IMR-90 (cell line): ENCODE measurements at regions not wholly inside any gene's neighbourhood (a gene's known extent, or its start where the extent isn't known, plus 50 kb on each side); places are given as distances from the start of the nearest gene placed in this dataset.

Source experiments
- ATAC-seq: fragments of 200-7000 bp; cut with Tn5 transposase; 2 replicates; pipeline ENCODE4 v1.9.1; 2020; ENCODE audit warnings: low read depth, mild to moderate bottlenecking, moderate library complexity
- BruUV-seq: library from RNA; stranded (reverse); fragments of 400-500 nt; replicated peaks from 2 replicates; lab custom pipeline; 2021; lab: Mats Ljungman, UMichigan
- CTCF ChIA-PET: fragments of 300-600 bp; formaldehyde crosslinking; extraction: SDS; loops from one replicate; lab custom pipeline; 2021; ENCODE audit warnings: antibody characterized with exemption; lab: Yijun Ruan, JAX
- POLR2A ChIA-PET: fragments of 300-600 bp; sonication (Branson Sonifier 250); formaldehyde crosslinking; loops from one replicate; lab custom pipeline; 2022; ENCODE audit warnings: antibody characterized with exemption; ENCODE audit not compliant: unreplicated experiment; lab: Charles Lee
- DNase-seq: peaks from one replicate; pipeline ENCODE4 v3.0.0; 2013
- H2AFZ ChIP-seq: replicated peaks from 2 replicates; pipeline ENCODE3; 2013; ENCODE audit warnings: low read length, mild to moderate bottlenecking; ENCODE audit not compliant: poor library complexity
- H2AK5ac ChIP-seq: 2 replicates; pipeline ENCODE4 v1.6.1; 2013; ENCODE audit warnings: low read depth, low read length, inconsistent platforms
- H2AK9ac ChIP-seq: replicated peaks from 2 replicates; pipeline ENCODE3; 2013; ENCODE audit warnings: mild to moderate bottlenecking, low read depth, low read length, moderate library complexity; ENCODE audit not compliant: poor library complexity
- H2BK120ac ChIP-seq: 2 replicates; pipeline ENCODE4 v1.6.1; 2013; ENCODE audit warnings: low read depth, low read length, inconsistent platforms
- H2BK15ac ChIP-seq: 3 replicates; pipeline ENCODE4 v1.6.1; 2013; ENCODE audit warnings: low read depth, low read length, inconsistent platforms
- H2BK20ac ChIP-seq: 2 replicates; pipeline ENCODE4 v1.6.1; 2013; ENCODE audit warnings: low read depth, mild to moderate bottlenecking, inconsistent platforms, low read length, moderate library complexity
- H2BK5ac ChIP-seq: 2 replicates; pipeline ENCODE4 v1.6.1; 2013; ENCODE audit warnings: mild to moderate bottlenecking, low read depth, low read length, inconsistent platforms; ENCODE audit not compliant: poor library complexity, severe bottlenecking
- H3K14ac ChIP-seq: replicated peaks from 2 replicates; pipeline ENCODE4 v1.6.1; 2013; ENCODE audit warnings: low read depth, low read length, inconsistent platforms
- H3K18ac ChIP-seq: 2 replicates; pipeline ENCODE4 v1.6.1; 2013; ENCODE audit warnings: low read depth, low read length, control low read depth
- H3K23ac ChIP-seq: 2 replicates; pipeline ENCODE4 v1.6.1; 2013; ENCODE audit warnings: low read depth, low read length, inconsistent platforms
- H3K27ac ChIP-seq: 2 replicates; pipeline ENCODE4 v1.5.1; 2013; ENCODE audit warnings: mild to moderate bottlenecking, control low read depth, low read length; ENCODE audit not compliant: insufficient read depth
- H3K27me3 ChIP-seq: 2 replicates; pipeline ENCODE4 v1.6.1; 2013; ENCODE audit warnings: low read length; ENCODE audit not compliant: control insufficient read depth, insufficient read depth
- H3K36me3 ChIP-seq: 2 replicates; pipeline ENCODE4 v1.6.1; 2013; ENCODE audit warnings: low read length, mixed read lengths; ENCODE audit not compliant: control insufficient read depth, insufficient read depth
- H3K4ac ChIP-seq: 2 replicates; pipeline ENCODE4 v1.6.1; 2013; ENCODE audit warnings: low read depth, low read length, inconsistent platforms
- H3K4me1 ChIP-seq: 2 replicates; pipeline ENCODE4 v1.6.1; 2013; ENCODE audit warnings: low read length, mixed read lengths; ENCODE audit not compliant: control insufficient read depth, insufficient read depth
- H3K4me2 ChIP-seq: 2 replicates; pipeline ENCODE4 v1.6.1; 2013; ENCODE audit warnings: low read depth, mild to moderate bottlenecking, control low read depth, low read length, moderate library complexity
- H3K4me3 ChIP-seq: 2 replicates; pipeline ENCODE4 v1.5.1; 2013; ENCODE audit warnings: low read depth, mild to moderate bottlenecking, control low read depth, low read length, moderate library complexity; ENCODE audit not compliant: insufficient read depth
- H3K56ac ChIP-seq: 2 replicates; pipeline ENCODE4 v1.6.1; 2013; ENCODE audit warnings: low read length, inconsistent platforms; ENCODE audit not compliant: insufficient read depth; ENCODE audit errors: extremely low read depth
- H3K79me1 ChIP-seq, 2 experiments: 2 replicates each; pipeline ENCODE4 v1.6.1; 2013; ENCODE audit warnings: low read length in 2 of 2, inconsistent platforms in 1 of 2, low read depth in 1 of 2
- H3K9ac ChIP-seq: 2 replicates; pipeline ENCODE4 v1.6.1; 2013; ENCODE audit warnings: low read depth, low read length, control low read depth
- H3K9me1 ChIP-seq: 2 replicates; pipeline ENCODE4 v1.6.1; 2013; ENCODE audit warnings: low read length, inconsistent platforms; ENCODE audit not compliant: insufficient read depth
- H3K9me3 ChIP-seq: 2 replicates; pipeline ENCODE4 v1.6.1; 2013; ENCODE audit warnings: low read length; ENCODE audit not compliant: control insufficient read depth, insufficient read depth
- H4K20me1 ChIP-seq: 2 replicates; pipeline ENCODE4 v1.6.1; 2013; ENCODE audit warnings: low read length, inconsistent platforms; ENCODE audit not compliant: insufficient read depth
- H4K5ac ChIP-seq: 2 replicates; pipeline ENCODE4 v1.6.1; 2013; ENCODE audit warnings: mild to moderate bottlenecking, low read depth, low read length, control low read depth
- H4K8ac ChIP-seq, 2 experiments: 2 replicates each; pipeline ENCODE4 v1.6.1; 2013; ENCODE audit warnings: low read depth in 2 of 2, low read length in 2 of 2, control low read depth in 1 of 2, inconsistent platforms in 1 of 2
- H4K91ac ChIP-seq: 2 replicates; pipeline ENCODE4 v1.6.1; 2013; ENCODE audit warnings: low read depth, low read length, inconsistent platforms; ENCODE audit not compliant: insufficient read depth
- BHLHE40 ChIP-seq: fragments of 150-350 bp; IDR thresholded peaks from 2 replicates; pipeline ENCODE4 v1.6.1; 2016; ENCODE audit warnings: mild to moderate bottlenecking, low read depth, low read length
- CEBPB ChIP-seq: IDR thresholded peaks from 2 replicates; pipeline ENCODE4 v1.6.1; 2012; ENCODE audit warnings: low read depth, low read length, improper control_type of control experiment
- CHD1 ChIP-seq: IDR thresholded peaks from 2 replicates; pipeline ENCODE4 v1.6.1; 2012; ENCODE audit warnings: low read depth, low read length, improper control_type of control experiment
- CTCF ChIP-seq: conservative IDR thresholded peaks from 2 replicates; pipeline ENCODE4 v1.5.1; 2012; ENCODE audit warnings: mild to moderate bottlenecking, low read depth, low read length, improper control_type of control experiment
- ELK1 ChIP-seq: fragments of 150-350 bp; IDR thresholded peaks from 2 replicates; pipeline ENCODE4 v1.6.1; 2016; ENCODE audit warnings: low read depth, mild to moderate bottlenecking, low read length, moderate library complexity, borderline replicate concordance
- FOS ChIP-seq: fragments of 150-350 bp; IDR thresholded peaks from 2 replicates; pipeline ENCODE4 v1.6.1; 2016; ENCODE audit warnings: low read depth, low read length
- MAFK ChIP-seq: IDR thresholded peaks from 2 replicates; pipeline ENCODE4 v1.6.1; 2012; ENCODE audit warnings: low read depth, low read length, improper control_type of control experiment
- MAZ ChIP-seq: IDR thresholded peaks from 2 replicates; pipeline ENCODE4 v1.6.1; 2012; ENCODE audit warnings: low read depth, mild to moderate bottlenecking, low read length, improper control_type of control experiment, moderate library complexity, borderline replicate concordance
- MXI1 ChIP-seq: IDR thresholded peaks from 2 replicates; pipeline ENCODE4 v1.6.1; 2012; ENCODE audit warnings: low read depth, mild to moderate bottlenecking, low read length, moderate library complexity, borderline replicate concordance
- NFE2L2 ChIP-seq: fragments of 150-350 bp; IDR thresholded peaks from 2 replicates; pipeline ENCODE4 v1.6.1; 2016; ENCODE audit warnings: low read depth, mild to moderate bottlenecking, low read length
- POLR2A ChIP-seq: IDR thresholded peaks from 2 replicates; pipeline ENCODE4 v1.6.1; 2012; ENCODE audit warnings: mild to moderate bottlenecking, low read depth, low read length
- RAD21 ChIP-seq: IDR thresholded peaks from 2 replicates; pipeline ENCODE4 v1.6.1; 2012; ENCODE audit warnings: low read length, improper control_type of control experiment
- RCOR1 ChIP-seq: IDR thresholded peaks from 2 replicates; pipeline ENCODE4 v1.6.1; 2012; ENCODE audit warnings: mild to moderate bottlenecking, low read length, improper control_type of control experiment; ENCODE audit not compliant: insufficient replicate concordance
- RFX5 ChIP-seq: IDR thresholded peaks from 2 replicates; pipeline ENCODE4 v1.8.0; 2012; ENCODE audit warnings: low read depth, mild to moderate bottlenecking, low read length, moderate library complexity
- SMC3 ChIP-seq: fragments of 150-350 bp; IDR thresholded peaks from 2 replicates; pipeline ENCODE4 v1.6.1; 2016; ENCODE audit warnings: low read depth, mild to moderate bottlenecking, antibody characterized with exemption, low read length, moderate library complexity
- USF2 ChIP-seq: fragments of 150-350 bp; IDR thresholded peaks from 2 replicates; pipeline ENCODE4 v1.6.1; 2017; ENCODE audit warnings: mild to moderate bottlenecking, antibody characterized with exemption, low read length, low read depth
- WGBS, 2 experiments: methylation state at CpG; one replicate each; pipeline versions ENCODE4 v1.1.5 to v1.1.7; 2013; ENCODE audit warnings: missing lambda C conversion rate in 2 of 2; ENCODE audit not compliant: insufficient read length in 1 of 2; ENCODE audit errors: extremely low coverage in 2 of 2; 5-methylcytosine and 5-hydroxymethylcytosine counted together
- dilution Hi-C: fragments of 300-500 bp; cut with HindIII; formaldehyde crosslinking; loops from one replicate; pipeline ENCODE4 v1.14.3; 2018; ENCODE audit warnings: low sequenced_read_pairs; ENCODE audit not compliant: unreplicated experiment
- in situ Hi-C: fragments of 300-500 bp; cut with MboI; formaldehyde crosslinking; loops from 3 replicates; pipeline ENCODE4 v1.14.3; 2019; ENCODE audit warnings: low sequenced_read_pairs, inconsistent platforms, mixed read lengths
- intact Hi-C: fragments of 100-400 bp; cut with micrococcal nuclease; formaldehyde crosslinking; loops from 2 replicates; pipeline ENCODE4 v1.10.0; 2022

- intact Hi-C loops (no loop called here), in situ Hi-C loops (no loop called here), dilution Hi-C loops (no loop called here)
- no peaks in the 10 kb centered on the region for H3K9me3 ChIP-seq
- H3K27ac ChIP-seq, result no peak overlapping the region
- no peak overlapping the region for H2AK5ac ChIP-seq
- no peak overlapping the region for H2AFZ ChIP-seq
- ATAC-seq (no peak), DNase-seq (no peak)
- ChIA-PET POLR2A (no interaction called here), CTCF (no interaction called here)
- H4K5ac ChIP-seq, result no peak overlapping the region
- no peak overlapping the region for H2BK20ac ChIP-seq
- no peak overlapping the region for H3K4ac ChIP-seq
- BruUV-seq, result no TSS peak
- H3K9me1 ChIP-seq, result no peaks in the 10 kb centered on the region
- WGBS, 2 experiments, result no CpG with 5 or more reads among the region's 9 CpGs
- H3K23ac ChIP-seq, result no peak overlapping the region
- no peak overlapping the region for H2BK5ac ChIP-seq
- TF ChIP-seq NFE2L2, result no peak
- no peak for TF ChIP-seq USF2
- TF ChIP-seq MXI1, result no peak
- TF ChIP-seq RCOR1, result no peak
- no peak for TF ChIP-seq CTCF
- TF ChIP-seq FOS, result no peak
- no peak for TF ChIP-seq CHD1
- no peak for TF ChIP-seq CEBPB
- TF ChIP-seq RAD21, result no peak
- TF ChIP-seq MAFK, result no peak
- TF ChIP-seq RFX5, result no peak
- TF ChIP-seq BHLHE40, result no peak
- no peak for TF ChIP-seq POLR2A
- no peak for TF ChIP-seq ELK1
- no peak for TF ChIP-seq MAZ
- TF ChIP-seq SMC3, result no peak
- H2AK9ac ChIP-seq, result no peak overlapping the region
- H3K14ac ChIP-seq, result no peak overlapping the region
- no peak overlapping the region for H2BK15ac ChIP-seq
- no peaks in the 10 kb centered on the region for H4K20me1 ChIP-seq
- H3K56ac ChIP-seq, result no peak overlapping the region
- H3K27me3 ChIP-seq, result no peaks in the 10 kb centered on the region
- no peak overlapping the region for H2BK120ac ChIP-seq
- no peak overlapping the region for H4K8ac ChIP-seq
- no peak overlapping the region for H3K9ac ChIP-seq
- no peaks in the 10 kb centered on the region for H3K79me1 ChIP-seq
- no peaks in the 10 kb centered on the region for H3K36me3 ChIP-seq
- H4K91ac ChIP-seq, result no peak overlapping the region
- H3K4me3 ChIP-seq, result no peak overlapping the region
- H3K4me2 ChIP-seq, result no peak overlapping the region
- no peaks in the 10 kb centered on the region for H3K4me1 ChIP-seq
- H3K18ac ChIP-seq, result no peak overlapping the region
Measured at GRCh38 chr1:208335371-208336136, 91.4 kb upstream of the PLXNA2 start.
